ENCODE measurements at regions not wholly inside any gene's neighbourhood (a gene's known extent, or its start where the extent isn't known, plus 50 kb on each side); places are given as distances from the start of the nearest gene placed in this dataset.

DNA sequence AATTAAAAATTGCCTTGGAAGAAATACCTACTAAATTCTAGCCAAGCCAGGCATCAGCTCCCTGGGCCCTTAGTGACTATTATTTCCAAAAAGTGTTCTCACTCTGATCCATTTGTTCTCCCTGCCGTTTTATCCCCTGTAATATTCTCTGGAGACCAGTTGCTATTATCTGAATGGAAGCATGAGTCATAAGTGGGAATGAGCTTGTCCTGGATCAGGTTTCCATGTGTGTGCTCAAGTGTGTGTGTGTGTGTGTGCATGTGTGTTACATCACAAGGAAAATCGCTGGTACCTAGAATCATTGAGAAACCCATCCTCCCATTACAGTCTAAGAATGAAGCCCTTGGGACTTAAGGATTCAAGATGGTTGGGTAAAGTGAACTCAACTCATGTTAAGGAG is 130.3 kb upstream of the CXCR4 start:
- ATAC-seq (no peak), DNase-seq (ENCODE audit: extremely low read depth in 1 of 4, low spot score in 3 of 4) (no peak), FAIRE-seq (no peak)
- BruUV-seq (replicated peaks): no TSS peak
- peaks cover 2 to 17% of the 10 kb centered on the region in 2 experiments; a peak in 1 of 5 replicates for H3K27me3 ChIP-seq (ENCODE audit: control insufficient read depth in 2 of 2, insufficient read depth in 2 of 2, low read length in 2 of 2)
- no peaks in the 10 kb centered on the region for H3K9me1 ChIP-seq (ENCODE audit: control insufficient read depth, insufficient read depth, low read length)
- in situ Hi-C loops (cut with MboI): no loop called here
- H3K27ac ChIP-seq (ENCODE audit: extremely low read depth, low read depth, low read length): no peak overlapping the region
- H4K20me1 ChIP-seq (replicated peaks; ENCODE audit: control insufficient read depth, insufficient read depth, low read length): no peaks in the 10 kb centered on the region; the same call in 1 of the 2 replicates
- H3K4me3 ChIP-seq: no peak overlapping the region
- WGBS (ENCODE audit: insufficient coverage, low coverage, missing lambda C conversion rate): 0% methylated on average over 2 of the region's 2 CpGs
- CTCF ChIA-PET (ENCODE audit: low intra/inter-chr PET ratio): no interaction called here
- H3K79me2 ChIP-seq (ENCODE audit: control insufficient read depth, insufficient read depth, low read length): no peaks in the 10 kb centered on the region
- POLR2A ChIA-PET: interaction anchor here (0.6 kb wide), 1 partner anchor 9 kb away, joined by 3 read pairs; no protein-coding TSS in a partner anchor
- no peaks in the 10 kb centered on the region for H3K36me3 ChIP-seq (ENCODE audit: control insufficient read depth, insufficient read depth, low read length)
- no peak overlapping the region for H3K4me2 ChIP-seq (ENCODE audit: insufficient read depth, low read length)
- H2AFZ ChIP-seq (ENCODE audit: low read depth, low read length): no peak overlapping the region
- intact Hi-C loops (cut with micrococcal nuclease): loop anchor here (10.0 kb wide), 1 partner anchor 333 kb away; no protein-coding TSS in a partner anchor
- H3K9me3 ChIP-seq (replicated peaks; ENCODE audit: control insufficient read depth, insufficient read depth, low read depth, low read length): no peaks in the 10 kb centered on the region
- H3K9ac ChIP-seq (ENCODE audit: insufficient read depth in 1 of 2, low read depth in 2 of 2, low read length in 2 of 2): no peak overlapping the region
- TF ChIP-seq ZNF384 (IDR thresholded peaks at IDR 0.05; ENCODE audit: low read depth, low read length): no peak
- no peak for TF ChIP-seq ZNF347 (CRISPR knock-in tag; IDR thresholded peaks at IDR 0.05; ENCODE audit: low read depth)
- no peak for TF ChIP-seq NFATC3 (IDR thresholded peaks at IDR 0.05)
- TF ChIP-seq TCF3 (CRISPR knock-in tag; IDR thresholded peaks at IDR 0.05): no peak
- no peak for TF ChIP-seq MCM2 (IDR thresholded peaks at IDR 0.05; ENCODE audit: low read depth)
- TF ChIP-seq POU5F1 (IDR thresholded peaks at IDR 0.05; ENCODE audit: borderline replicate concordance, low read depth, low read length, partially characterized antibody): no peak
- TF ChIP-seq, protein P1, sequence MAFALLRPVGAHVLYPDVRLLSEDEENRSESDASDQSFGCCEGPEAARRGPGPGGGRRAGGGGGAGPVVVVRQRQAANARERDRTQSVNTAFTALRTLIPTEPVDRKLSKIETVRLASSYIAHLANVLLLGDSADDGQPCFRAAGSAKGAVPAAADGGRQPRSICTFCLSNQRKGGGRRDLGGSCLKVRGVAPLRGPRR (CRISPR knock-in tag; IDR thresholded peaks at IDR 0.05): no peak
- no peak for TF ChIP-seq KAT2B (IDR thresholded peaks at IDR 0.05; ENCODE audit: low read depth, low read length)
- TF ChIP-seq, protein P2, sequence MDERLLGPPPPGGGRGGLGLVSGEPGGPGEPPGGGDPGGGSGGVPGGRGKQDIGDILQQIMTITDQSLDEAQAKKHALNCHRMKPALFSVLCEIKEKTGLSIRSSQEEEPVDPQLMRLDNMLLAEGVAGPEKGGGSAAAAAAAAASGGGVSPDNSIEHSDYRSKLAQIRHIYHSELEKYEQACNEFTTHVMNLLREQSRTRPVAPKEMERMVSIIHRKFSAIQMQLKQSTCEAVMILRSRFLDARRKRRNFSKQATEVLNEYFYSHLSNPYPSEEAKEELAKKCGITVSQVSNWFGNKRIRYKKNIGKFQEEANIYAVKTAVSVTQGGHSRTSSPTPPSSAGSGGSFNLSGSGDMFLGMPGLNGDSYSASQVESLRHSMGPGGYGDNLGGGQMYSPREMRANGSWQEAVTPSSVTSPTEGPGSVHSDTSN (CRISPR knock-in tag; IDR thresholded peaks at IDR 0.05; ENCODE audit: low read depth): no peak
- TF ChIP-seq, protein P2 (tag; conservative IDR thresholded peaks at IDR 0.05; ENCODE audit: low read depth): no peak
- no peak for TF ChIP-seq ZNF282 (CRISPR knock-in tag; IDR thresholded peaks at IDR 0.05)
- TF ChIP-seq ZNF507 (tag; conservative IDR thresholded peaks at IDR 0.05): no peak
- no peak for TF ChIP-seq MCM3 (IDR thresholded peaks at IDR 0.05)
- no peak for TF ChIP-seq ZNF57 (CRISPR knock-in tag; IDR thresholded peaks at IDR 0.05)
- TF ChIP-seq, protein P3, sequence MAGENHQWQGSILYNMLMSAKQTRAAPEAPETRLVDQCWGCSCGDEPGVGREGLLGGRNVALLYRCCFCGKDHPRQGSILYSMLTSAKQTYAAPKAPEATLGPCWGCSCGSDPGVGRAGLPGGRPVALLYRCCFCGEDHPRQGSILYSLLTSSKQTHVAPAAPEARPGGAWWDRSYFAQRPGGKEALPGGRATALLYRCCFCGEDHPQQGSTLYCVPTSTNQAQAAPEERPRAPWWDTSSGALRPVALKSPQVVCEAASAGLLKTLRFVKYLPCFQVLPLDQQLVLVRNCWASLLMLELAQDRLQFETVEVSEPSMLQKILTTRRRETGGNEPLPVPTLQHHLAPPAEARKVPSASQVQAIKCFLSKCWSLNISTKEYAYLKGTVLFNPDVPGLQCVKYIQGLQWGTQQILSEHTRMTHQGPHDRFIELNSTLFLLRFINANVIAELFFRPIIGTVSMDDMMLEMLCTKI (IDR thresholded peaks at IDR 0.05; ENCODE audit: partially characterized antibody): no peak
- TF ChIP-seq TAL1 (IDR thresholded peaks at IDR 0.05): no peak
- H3K4me1 ChIP-seq (replicated peaks in 1 of 2; ENCODE audit: control insufficient read depth in 2 of 2, insufficient read depth in 2 of 2, low read length in 2 of 2): peaks cover 0 to 2% of the 10 kb centered on the region in 2 experiments; a peak in 1 of 5 replicates
